NCI-H1694 (cell line): ENCODE measurements at regions not wholly inside any gene's neighbourhood (a gene's known extent, or its start where the extent isn't known, plus 50 kb on each side); places are given as distances from the start of the nearest gene placed in this dataset.
A peak's percentile ranks its signal among the peaks of the same experiment; 100 is the strongest.

Source experiments
- DNase-seq: peaks from one replicate; lab custom pipeline; 2025; lab: John Stamatoyannopoulos, UW

DNA sequence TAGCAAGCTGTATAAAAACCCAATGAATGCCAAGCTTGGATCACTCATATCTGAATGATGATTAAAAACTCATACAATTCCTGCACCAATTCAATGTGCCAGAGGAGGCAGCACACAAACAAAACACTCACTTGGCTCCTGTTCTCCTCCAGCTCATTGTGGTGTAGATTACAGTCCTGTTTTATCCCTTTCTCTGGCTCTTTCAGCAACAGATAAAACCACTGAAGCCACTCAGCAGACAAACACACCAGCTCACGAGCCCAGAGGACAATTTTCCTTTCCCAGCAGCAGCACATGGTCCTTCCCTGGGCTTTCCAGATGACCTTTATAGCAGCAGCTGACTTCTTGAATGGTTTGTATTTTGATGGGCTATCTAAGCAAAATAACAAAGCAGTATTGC lies 107.3 kb upstream of the STARD3NL start:
- DNase-seq, result peak; percentile 32

DNA sequence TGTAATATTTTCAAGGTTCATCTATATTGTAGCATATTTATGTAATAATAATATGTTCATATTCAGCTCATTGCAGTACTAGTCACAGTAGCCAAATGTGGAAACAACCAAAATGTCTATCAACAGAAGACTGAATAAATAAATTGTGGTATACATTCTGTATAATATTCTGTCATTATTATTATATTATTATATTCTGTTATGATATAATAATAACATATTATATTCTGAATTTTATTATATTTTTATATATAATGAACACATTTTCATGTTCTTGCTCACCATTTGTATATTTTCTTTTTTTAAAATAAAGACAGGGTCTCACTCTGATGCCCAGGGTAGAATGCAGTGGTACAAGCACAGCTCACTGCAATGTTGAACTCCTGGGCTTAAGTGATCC lies 91.2 kb upstream of the STARD3NL start:
- DNase-seq, result no peak

DNA sequence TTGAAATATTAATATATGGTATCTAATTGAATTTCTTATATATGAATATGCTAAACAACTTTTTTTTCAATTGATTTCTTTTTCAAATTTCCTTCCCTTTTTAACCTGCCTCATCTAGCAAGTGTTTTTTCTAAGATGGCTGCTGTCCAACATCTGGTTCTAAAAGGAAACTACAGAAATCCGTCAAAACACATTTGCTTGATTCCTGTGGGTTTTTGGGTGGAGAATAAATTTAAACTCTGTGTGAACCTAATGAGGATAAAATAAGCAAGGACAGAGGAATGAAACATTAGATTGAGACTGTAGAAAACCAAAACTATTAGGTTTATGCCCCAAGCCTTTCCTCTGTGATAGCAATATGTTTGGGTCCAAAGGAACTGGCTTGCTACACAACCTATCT lies 75.5 kb upstream of the STARD3NL start:
- no peak for DNase-seq

DNA sequence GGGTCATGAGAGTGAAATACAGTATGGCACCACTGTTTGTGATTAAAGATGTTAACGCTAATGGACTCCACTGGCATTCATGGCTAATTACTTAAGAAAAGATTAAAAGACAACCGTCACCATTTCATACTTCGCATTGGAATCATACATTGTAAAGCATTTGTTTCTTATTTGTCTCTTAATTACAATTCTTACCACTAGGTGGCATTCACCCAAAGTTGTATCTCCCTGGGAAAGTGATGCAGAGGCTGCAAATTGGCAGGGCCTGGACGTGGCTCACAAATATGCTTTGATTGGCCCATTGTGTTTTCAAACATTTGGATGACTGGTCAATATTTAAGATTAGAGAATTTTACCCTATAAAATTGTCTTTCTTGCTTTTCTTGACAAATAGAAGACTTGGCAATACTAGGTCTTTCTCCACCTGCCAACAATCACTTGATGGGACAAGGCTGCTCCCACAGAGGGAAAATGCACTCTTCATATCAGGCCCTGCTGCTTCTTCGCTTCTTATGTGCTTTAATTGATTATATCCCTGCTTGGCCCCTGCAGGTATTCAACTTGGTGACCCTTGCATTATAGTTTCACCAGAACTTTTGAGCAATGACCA lies 72.1 kb upstream of the STARD3NL start:
- peak; percentile 45 for DNase-seq

DNA sequence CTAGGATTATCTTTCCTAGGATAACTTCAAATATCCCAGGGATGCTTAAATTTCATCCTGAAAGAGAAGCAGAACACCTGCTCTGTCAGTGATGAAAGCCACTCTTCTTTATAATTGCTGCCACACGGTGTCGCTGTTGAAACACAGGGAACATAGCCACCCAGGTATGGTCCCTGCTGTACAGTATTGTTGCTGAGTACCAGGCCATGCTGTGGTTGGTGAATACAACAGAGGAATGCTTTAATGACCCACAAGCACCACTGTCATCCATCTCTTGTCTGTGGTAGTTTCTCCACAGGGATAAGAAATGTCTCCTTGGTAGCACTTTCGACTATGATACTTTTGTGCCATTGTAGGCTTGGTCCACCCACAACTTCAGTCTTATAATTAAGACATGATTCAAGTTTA lies 70.6 kb upstream of the STARD3NL start:
- peak; percentile 46 for DNase-seq

DNA sequence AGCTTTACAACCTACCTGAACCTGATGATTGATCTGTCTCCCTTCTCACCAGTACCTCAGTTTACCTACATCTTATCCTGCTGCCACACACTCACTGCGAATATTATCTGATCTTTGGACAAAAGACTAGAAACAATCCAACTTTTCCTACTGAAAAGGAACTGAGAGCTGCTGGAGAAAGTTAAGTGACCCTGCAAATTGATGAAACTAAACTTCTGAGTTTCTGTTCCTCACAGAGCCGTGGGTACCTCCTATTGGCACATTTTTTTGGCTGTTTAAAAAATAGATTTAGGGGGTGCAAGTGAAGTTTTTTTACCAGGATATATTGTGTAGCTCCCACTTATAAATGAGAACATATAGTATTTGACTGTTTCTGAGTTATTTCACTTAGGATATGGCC lies 66.0 kb upstream of the STARD3NL start:
- no peak for DNase-seq

DNA sequence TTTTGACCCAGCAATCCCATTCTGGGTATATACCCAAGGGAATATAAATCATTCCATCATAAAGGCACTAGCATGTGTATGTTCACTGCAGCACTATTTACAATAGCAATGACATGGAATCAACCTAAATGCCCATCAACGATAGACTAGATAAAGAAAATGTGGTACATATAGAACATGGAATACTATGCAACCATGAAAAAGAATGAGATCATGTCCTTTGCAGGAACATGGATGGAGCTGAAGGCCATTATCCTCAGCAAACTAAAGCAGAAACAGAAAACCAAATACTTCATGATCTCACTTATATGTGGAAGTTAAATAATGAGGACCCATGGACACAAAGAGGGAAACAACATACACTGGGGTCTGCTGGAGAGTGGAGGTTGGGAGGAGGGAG lies 58.0 kb upstream of the STARD3NL start:
- DNase-seq, result no peak

DNA sequence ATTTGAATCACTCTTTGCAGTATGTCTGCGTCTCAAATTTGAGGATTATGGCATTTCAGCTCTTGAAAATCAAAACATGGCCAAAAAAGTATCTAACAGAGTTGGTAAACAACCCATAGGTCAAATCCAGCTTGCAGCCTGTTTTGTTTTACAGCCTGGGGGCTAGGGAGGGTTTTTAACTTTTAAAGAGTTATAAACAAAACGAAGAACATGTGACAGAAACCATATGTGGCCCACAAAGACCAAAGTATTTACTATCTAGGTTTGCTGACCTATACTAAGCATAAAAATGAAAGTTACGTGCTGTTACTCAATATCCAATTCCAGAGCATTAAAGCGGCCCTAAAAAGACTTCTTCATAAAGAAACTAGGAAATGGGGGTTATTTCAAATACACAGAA lies 55.5 kb upstream of the STARD3NL start:
- DNase-seq, result no peak

DNA sequence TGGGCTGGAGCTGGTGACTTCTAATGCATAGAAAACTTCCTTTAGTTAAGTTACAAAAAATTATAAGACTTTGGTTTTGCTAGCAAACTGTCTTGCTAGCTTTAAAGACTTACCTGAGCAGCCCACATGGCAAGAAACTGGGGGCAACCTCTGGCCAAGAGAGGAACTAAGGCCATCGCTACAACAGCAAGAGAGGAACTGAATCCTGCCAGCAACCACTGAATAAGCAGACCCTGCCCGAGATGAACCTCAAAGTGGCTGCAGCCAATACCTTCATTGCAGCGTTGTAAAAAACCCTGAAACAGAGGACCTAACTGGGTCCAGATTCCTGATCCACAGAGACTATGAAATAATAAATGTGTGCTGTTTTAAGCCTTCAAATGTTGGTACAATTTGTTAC lies 54.6 kb upstream of the STARD3NL start:
- DNase-seq, result no peak

DNA sequence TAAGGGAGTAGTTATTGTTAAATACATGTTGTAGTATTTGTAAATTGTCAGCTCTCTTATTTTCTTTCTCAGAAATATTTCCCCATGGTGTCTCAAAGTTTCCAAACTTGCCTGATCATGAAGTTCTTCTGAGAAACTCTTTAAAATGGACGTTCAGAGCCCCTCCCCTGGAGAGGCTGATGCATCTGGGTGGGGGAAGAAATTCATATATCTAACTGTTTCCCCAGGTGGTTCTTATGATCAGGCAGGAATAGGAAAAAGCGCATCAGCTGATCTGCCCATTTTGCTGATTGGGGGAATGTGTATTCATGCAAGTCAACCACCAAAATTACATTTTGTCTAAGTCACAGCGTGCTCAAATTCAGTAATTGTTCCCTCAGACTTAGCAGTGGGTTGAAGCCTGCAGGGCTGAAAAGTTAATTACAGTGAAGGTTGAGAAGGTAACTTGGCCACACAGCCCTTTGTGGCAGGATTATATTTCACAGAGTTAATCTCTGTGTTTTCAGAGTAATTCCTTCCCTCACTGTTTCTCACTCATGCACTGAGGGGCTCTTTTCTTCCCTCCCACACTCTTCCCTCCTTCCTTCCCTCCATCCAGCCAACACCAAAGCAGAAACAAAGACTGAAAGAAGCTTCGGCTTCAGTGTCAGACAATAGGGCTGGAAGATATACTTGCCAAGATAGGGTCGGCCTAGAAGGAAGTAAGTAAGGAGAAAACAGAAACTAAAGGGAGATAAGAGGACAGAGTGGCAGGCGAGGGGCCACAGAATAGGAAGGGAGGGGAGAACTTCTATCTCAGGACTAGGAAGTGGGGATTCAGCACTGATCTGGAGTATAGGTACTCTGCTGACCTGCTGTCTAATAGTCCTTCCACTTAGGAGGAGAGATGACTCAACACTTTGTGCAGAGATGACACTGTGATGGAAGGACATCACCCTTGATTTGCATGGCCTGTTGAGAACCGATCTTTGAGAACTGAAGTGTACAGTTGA lies 50.5 kb upstream of the STARD3NL start:
- DNase-seq, result no peak
